NCI-H1092 (cell line): ENCODE measurements at regions not wholly inside any gene's neighbourhood (a gene's known extent, or its start where the extent isn't known, plus 50 kb on each side); places are given as distances from the start of the nearest gene placed in this dataset.
A peak's percentile ranks its signal among the peaks of the same experiment; 100 is the strongest.

Experiments
- DNase-seq: peaks from one replicate; lab custom pipeline; 2025; lab: John Stamatoyannopoulos, UW

- no peak for DNase-seq
Measured at GRCh38 chr12:123041042-123041531, 60.6 kb downstream of the ARL6IP4 start.

GRCh38 chr12:123040106-123040505 is 59.6 kb downstream of the ARL6IP4 start:
- DNase-seq = no peak

GRCh38 chr12:123038966-123039365 is 58.5 kb downstream of the ARL6IP4 start:
- DNase-seq = no peak

- no peak for DNase-seq
Measured at GRCh38 chr12:123038486-123038885, 58.0 kb downstream of the ARL6IP4 start.

GRCh38 chr12:123037791-123038190 is 57.3 kb downstream of the ARL6IP4 start:
- DNase-seq = no peak

- DNase-seq = no peak
Measured at GRCh38 chr12:123036466-123037285, 56.2 kb downstream of the ARL6IP4 start.

- DNase-seq = no peak
Measured at GRCh38 chr12:123035841-123036240, 55.4 kb downstream of the ARL6IP4 start.

GRCh38 chr12:123034865-123035264 is 54.4 kb downstream of the ARL6IP4 start:
- DNase-seq = no peak

- no peak for DNase-seq
Measured at GRCh38 chr12:123034022-123034541, 53.6 kb downstream of the ARL6IP4 start.

GRCh38 chr12:123033392-123034021 is 53.0 kb downstream of the ARL6IP4 start:
- DNase-seq = no peak

GRCh38 chr12:123032736-123033391 is 52.4 kb downstream of the ARL6IP4 start:
- peak; percentile 13 for DNase-seq
